ENCODE measurements at regions not wholly inside any gene's neighbourhood (a gene's known extent, or its start where the extent isn't known, plus 50 kb on each side); places are given as distances from the start of the nearest gene placed in this dataset.

GRCh38 chr1:101377084-101377835, 140.4 kb downstream of the S1PR1 start:
- Histone ChIP-seq H3K79me2 (ENCODE audit: insufficient read depth, low read length) (no peaks in the 10 kb centered on the region), H3K9ac (ENCODE audit: insufficient read depth, low read depth, low read length) (no peak overlapping the region), H3K4me3 (replicated peaks in 1 of 3; ENCODE audit: insufficient read depth in 1 of 3, low read depth in 2 of 3, low read length in 3 of 3) (no peak overlapping the region), H3K9me3 (ENCODE audit: low read length) (no peaks in the 10 kb centered on the region), H3K4me1 (ENCODE audit: insufficient read depth, low read length) (no peaks in the 10 kb centered on the region), H3K36me3 (replicated peaks in 1 of 2; ENCODE audit: control insufficient read depth in 1 of 2, insufficient read depth in 2 of 2, low read length in 2 of 2) (no peaks in the 10 kb centered on the region), H3K4me2 (ENCODE audit: low read depth, low read length) (no peak overlapping the region), H4K20me1 (ENCODE audit: insufficient read depth, low read length) (no peaks in the 10 kb centered on the region), H3K27me3 (ENCODE audit: control insufficient read depth in 1 of 2, insufficient read depth in 2 of 2, low read length in 2 of 2) (no peaks in the 10 kb centered on the region; a peak in 1 of 5 replicates), H2AFZ (ENCODE audit: low read length) (no peak overlapping the region), H3K27ac (ENCODE audit: extremely low read length, insufficient read depth, low read length) (no peak overlapping the region)
- ChIA-PET CTCF (ENCODE audit: low intra/inter-chr PET ratio, low total read pairs) (no interaction called here), POLR2A (no interaction called here)
- ATAC-seq (no peak), DNase-seq (ENCODE audit: low spot score) (no peak), FAIRE-seq (no peak)
- intact Hi-C loops (cut with micrococcal nuclease; ENCODE audit: unreplicated experiment) (no loop called here), in situ Hi-C loops (cut with HindIII; ENCODE audit: extremely low pct_ligation_motif_present, low pct_unique_long_range_greater_than_20kb) (no loop called here)
- no TSS peak for BruUV-seq (replicated peaks)
- TF ChIP-seq ZNF841 (CRISPR knock-in tag; IDR thresholded peaks at IDR 0.05; ENCODE audit: borderline replicate concordance) (no peak), ZNF773 (CRISPR knock-in tag; IDR thresholded peaks at IDR 0.05; ENCODE audit: borderline replicate concordance) (no peak)
- 10% methylated on average over 4 of the region's 4 CpGs for WGBS (ENCODE audit: low lambda C conversion rate)

GRCh38 chr1:101379037-101379436, 142.2 kb downstream of the S1PR1 start:
- 4% methylated on average over 3 of the region's 3 CpGs for WGBS (ENCODE audit: low lambda C conversion rate)
- Histone ChIP-seq H3K27ac (ENCODE audit: extremely low read length, insufficient read depth, low read length) (no peak overlapping the region), H3K4me2 (ENCODE audit: low read depth, low read length) (no peak overlapping the region), H3K4me3 (replicated peaks in 1 of 3; ENCODE audit: insufficient read depth in 1 of 3, low read depth in 2 of 3, low read length in 3 of 3) (no peak overlapping the region), H4K20me1 (ENCODE audit: insufficient read depth, low read length) (no peaks in the 10 kb centered on the region), H3K4me1 (ENCODE audit: insufficient read depth, low read length) (no peaks in the 10 kb centered on the region), H3K9me3 (ENCODE audit: low read length) (no peaks in the 10 kb centered on the region), H3K9ac (ENCODE audit: insufficient read depth, low read depth, low read length) (no peak overlapping the region), H3K79me2 (ENCODE audit: insufficient read depth, low read length) (no peaks in the 10 kb centered on the region), H2AFZ (ENCODE audit: low read length) (no peak overlapping the region), H3K36me3 (replicated peaks in 1 of 2; ENCODE audit: control insufficient read depth in 1 of 2, insufficient read depth in 2 of 2, low read length in 2 of 2) (no peaks in the 10 kb centered on the region), H3K27me3 (ENCODE audit: control insufficient read depth in 1 of 2, insufficient read depth in 2 of 2, low read length in 2 of 2) (no peaks in the 10 kb centered on the region; a peak in 1 of 5 replicates)
- BruUV-seq (replicated peaks): no TSS peak
- FAIRE-seq: no peak
- CTCF ChIA-PET (ENCODE audit: low intra/inter-chr PET ratio, low total read pairs): no interaction called here
- DNase-seq (ENCODE audit: low spot score): no peak
- in situ Hi-C loops (cut with HindIII; ENCODE audit: extremely low pct_ligation_motif_present, low pct_unique_long_range_greater_than_20kb) (no loop called here), intact Hi-C loops (cut with micrococcal nuclease; ENCODE audit: unreplicated experiment) (no loop called here)
- no peak for ATAC-seq
- POLR2A ChIA-PET: no interaction called here
- TF ChIP-seq CTCF (CRISPR knock-in tag; IDR thresholded peaks at IDR 0.05) (no peak), ZNF549 (CRISPR knock-in tag; IDR thresholded peaks at IDR 0.05) (no peak), USF2 (IDR thresholded peaks at IDR 0.05; ENCODE audit: low read depth, low read length) (no peak), USF2 (CRISPR knock-in tag; IDR thresholded peaks at IDR 0.05; ENCODE audit: borderline replicate concordance) (no peak), ZHX1 (CRISPR knock-in tag; IDR thresholded peaks at IDR 0.05; ENCODE audit: low read depth) (no peak), DR1 (CRISPR knock-in tag; IDR thresholded peaks at IDR 0.05) (no peak), PCBP2 (optimal IDR thresholded peaks at IDR 0.05; ENCODE audit: low read depth, low read length, poor library complexity, severe bottlenecking) (no peak)

Data from HepG2 (cell line).